Endothelial cell (in vitro differentiated cells): ENCODE measurements at regions not wholly inside any gene's neighbourhood (a gene's known extent, or its start where the extent isn't known, plus 50 kb on each side); places are given as distances from the start of the nearest gene placed in this dataset.

Experiments
- DNase-seq: peaks from one replicate; pipeline ENCODE4 v3.0.0; 2021; ENCODE audit warnings: low spot score
- H3K27ac Mint-ChIP-seq: one replicate; pipeline ENCODE4 v1.8.0; 2021; ENCODE audit warnings: mixed read lengths, inconsistent platforms; ENCODE audit not compliant: unreplicated experiment
- H3K27me3 Mint-ChIP-seq: one replicate; pipeline ENCODE4 v1.8.0; 2021; ENCODE audit warnings: mild to moderate bottlenecking, moderate library complexity, mixed read lengths, inconsistent platforms; ENCODE audit not compliant: unreplicated experiment
- H3K36me3 Mint-ChIP-seq: one replicate; pipeline ENCODE4 v1.8.0; 2021; ENCODE audit warnings: mild to moderate bottlenecking, low read depth, mixed read lengths, inconsistent platforms; ENCODE audit not compliant: unreplicated experiment
- H3K4me1 Mint-ChIP-seq: one replicate; pipeline ENCODE4 v1.8.0; 2021; ENCODE audit warnings: mild to moderate bottlenecking, mixed read lengths, inconsistent platforms; ENCODE audit not compliant: unreplicated experiment
- H3K4me3 Mint-ChIP-seq: one replicate; pipeline ENCODE4 v1.8.0; 2021; ENCODE audit warnings: mild to moderate bottlenecking, mixed read lengths, inconsistent platforms; ENCODE audit not compliant: unreplicated experiment
- H3K9me3 Mint-ChIP-seq: one replicate; pipeline ENCODE4 v1.8.0; 2021; ENCODE audit warnings: mixed read lengths, inconsistent platforms; ENCODE audit not compliant: unreplicated experiment
- CTCF ChIP-seq: fragments of 200-600 bp; sonication (generic); IDR thresholded peaks from one replicate; pipeline ENCODE4 v1.5.0; 2021; ENCODE audit warnings: antibody characterized with exemption; ENCODE audit not compliant: unreplicated experiment

- no peak for DNase-seq
- Mint-ChIP-seq H3K4me1 (no peaks in the 10 kb centered on the region), H3K27me3 (peaks cover 3% of the 10 kb centered on the region), H3K4me3 (no peak overlapping the region), H3K36me3 (no peaks in the 10 kb centered on the region), H3K27ac (no peak overlapping the region), H3K9me3 (no peaks in the 10 kb centered on the region)
- TF ChIP-seq CTCF: no peak
Measured at GRCh38 chr5:179422213-179422855, 77.1 kb upstream of the ADAMTS2 start.

GRCh38 chr5:179421144-179421901 is 76.1 kb upstream of the ADAMTS2 start:
- TF ChIP-seq CTCF: no peak
- H3K9me3 Mint-ChIP-seq: no peaks in the 10 kb centered on the region
- H3K27ac Mint-ChIP-seq: no peak overlapping the region
- peaks cover 4% of the 10 kb centered on the region for H3K36me3 Mint-ChIP-seq
- peaks cover 3% of the 10 kb centered on the region for H3K27me3 Mint-ChIP-seq
- H3K4me3 Mint-ChIP-seq: no peak overlapping the region
- no peak for DNase-seq
- H3K4me1 Mint-ChIP-seq: no peaks in the 10 kb centered on the region

GRCh38 chr5:179420476-179420875 is 75.2 kb upstream of the ADAMTS2 start:
- H3K27ac Mint-ChIP-seq: no peak overlapping the region
- DNase-seq: no peak
- peaks cover 3% of the 10 kb centered on the region for H3K27me3 Mint-ChIP-seq
- peaks cover 4% of the 10 kb centered on the region for H3K36me3 Mint-ChIP-seq
- H3K4me1 Mint-ChIP-seq: no peaks in the 10 kb centered on the region
- no peaks in the 10 kb centered on the region for H3K9me3 Mint-ChIP-seq
- H3K4me3 Mint-ChIP-seq: no peak overlapping the region
- no peak for TF ChIP-seq CTCF

DNA sequence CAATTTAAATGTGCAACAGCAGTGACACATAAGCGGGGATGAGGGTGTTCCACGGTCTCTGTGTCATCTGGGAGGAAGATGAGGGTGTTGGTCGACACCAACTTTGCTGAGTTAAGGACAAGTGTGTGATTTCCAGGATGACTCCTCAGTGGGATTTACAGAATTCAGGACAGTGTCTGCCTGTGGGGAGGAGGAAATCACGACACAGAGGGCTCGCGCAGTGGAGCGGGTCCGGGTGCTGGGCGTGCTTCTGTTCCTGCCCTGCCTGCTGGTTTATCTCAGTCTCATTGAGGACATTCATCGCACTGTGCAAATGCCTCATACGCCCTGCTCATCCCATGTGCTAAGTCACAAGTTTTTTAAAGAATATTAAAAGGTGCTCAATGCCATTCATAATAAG is 73.7 kb upstream of the ADAMTS2 start:
- H3K27ac Mint-ChIP-seq: no peak overlapping the region
- no peaks in the 10 kb centered on the region for H3K4me1 Mint-ChIP-seq
- H3K4me3 Mint-ChIP-seq: no peak overlapping the region
- H3K9me3 Mint-ChIP-seq: no peaks in the 10 kb centered on the region
- peaks cover 4% of the 10 kb centered on the region for H3K36me3 Mint-ChIP-seq
- no peak for TF ChIP-seq CTCF
- peaks cover 3% of the 10 kb centered on the region for H3K27me3 Mint-ChIP-seq
- DNase-seq: no peak

GRCh38 chr5:179417696-179418095 is 72.4 kb upstream of the ADAMTS2 start:
- no peak for TF ChIP-seq CTCF
- no peak for DNase-seq
- Mint-ChIP-seq H3K4me3 (no peak overlapping the region), H3K36me3 (peaks cover 6% of the 10 kb centered on the region), H3K4me1 (no peaks in the 10 kb centered on the region), H3K9me3 (no peaks in the 10 kb centered on the region), H3K27ac (no peak overlapping the region), H3K27me3 (no peaks in the 10 kb centered on the region)
